G401.6 (cell line): ENCODE measurements at regions not wholly inside any gene's neighbourhood (a gene's known extent, or its start where the extent isn't known, plus 50 kb on each side); places are given as distances from the start of the nearest gene placed in this dataset.
"Not testable (repeated sequence)": the region's sequence is repeated elsewhere in the genome, so short reads cannot be mapped to it uniquely, and the experiment has no call there.

Source experiments
- FAIRE-seq: peaks from 2 replicates; lab custom pipeline; 2012; peaks lifted over from hg19 to GRCh38; lab: Jason Lieb, UNC

DNA sequence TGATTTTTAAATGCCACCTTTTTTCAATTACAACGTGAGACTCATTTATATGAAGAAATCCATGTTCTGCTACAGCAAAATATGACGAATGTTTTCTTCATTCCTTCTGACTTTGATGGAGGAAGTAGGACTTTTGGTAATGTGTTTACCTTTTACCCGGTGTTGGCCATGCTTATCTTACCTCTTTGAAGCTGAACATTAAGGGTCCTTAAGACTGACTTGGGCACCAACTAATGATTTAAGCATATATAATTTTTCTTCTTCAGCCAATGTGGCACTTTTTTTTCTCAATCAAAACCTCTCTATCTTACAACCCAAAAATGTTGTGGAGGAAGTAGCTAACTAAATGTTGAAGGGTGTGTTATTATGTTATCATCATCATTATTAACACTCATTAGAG lies 337.5 kb downstream of the EPHA7 start:
- FAIRE-seq: no peak

DNA sequence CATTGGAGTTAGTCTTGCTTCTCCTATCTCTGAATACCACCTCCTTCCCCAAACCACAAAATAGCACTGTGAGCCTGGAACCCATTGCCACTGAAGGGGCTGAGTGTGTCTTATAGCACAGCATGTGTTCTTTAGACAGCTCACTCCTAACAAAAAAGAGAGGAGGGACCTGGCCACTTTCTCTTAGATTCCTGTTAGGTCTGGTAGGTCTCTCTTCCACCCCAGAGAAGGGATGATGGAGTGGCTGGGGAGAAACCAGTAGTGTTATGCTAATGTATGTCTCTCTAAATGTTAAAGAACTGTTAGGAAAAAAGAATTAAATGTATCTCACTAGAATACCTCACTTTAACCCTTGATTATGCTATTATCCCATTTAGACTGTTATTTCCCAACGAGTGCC lies 340.3 kb downstream of the EPHA7 start:
- FAIRE-seq: no peak

DNA sequence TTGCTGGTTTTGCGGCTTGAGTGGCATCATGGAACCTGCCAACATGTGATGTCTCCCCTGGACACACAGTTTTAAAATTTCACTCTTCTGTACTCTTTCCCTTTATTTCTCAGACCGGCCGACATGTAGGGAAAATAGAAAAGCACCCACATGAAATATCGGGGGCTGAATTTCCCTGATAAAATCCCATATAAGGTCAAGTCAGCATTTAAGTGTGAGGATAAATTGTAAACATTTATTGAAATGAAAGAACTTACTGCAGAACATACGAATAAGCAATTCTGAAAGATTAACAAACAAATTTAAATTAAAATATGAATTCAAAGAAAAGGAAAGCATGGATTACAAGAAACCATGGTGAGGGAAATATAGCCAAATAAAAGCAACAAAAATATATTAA lies 345.5 kb downstream of the EPHA7 start:
- FAIRE-seq: no peak

DNA sequence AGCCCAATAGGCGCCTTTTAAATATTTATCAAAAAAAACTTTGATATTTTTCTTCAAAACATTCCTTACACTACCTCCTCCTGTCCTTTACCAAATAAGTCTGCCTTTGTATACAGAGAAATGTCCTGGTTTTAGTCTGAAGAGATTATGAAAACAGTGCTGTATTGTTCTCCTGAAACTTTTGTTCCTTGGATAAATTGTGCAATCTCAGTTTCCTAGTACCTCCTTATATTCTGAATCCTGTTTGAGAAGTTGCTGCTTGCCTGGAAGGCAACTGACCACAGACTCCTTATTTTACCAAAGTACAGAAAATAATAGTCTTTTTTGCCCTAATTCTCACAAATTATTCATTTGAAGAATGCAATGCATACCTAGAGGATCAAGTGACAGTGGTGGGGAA lies 349.5 kb downstream of the EPHA7 start:
- no peak for FAIRE-seq

DNA sequence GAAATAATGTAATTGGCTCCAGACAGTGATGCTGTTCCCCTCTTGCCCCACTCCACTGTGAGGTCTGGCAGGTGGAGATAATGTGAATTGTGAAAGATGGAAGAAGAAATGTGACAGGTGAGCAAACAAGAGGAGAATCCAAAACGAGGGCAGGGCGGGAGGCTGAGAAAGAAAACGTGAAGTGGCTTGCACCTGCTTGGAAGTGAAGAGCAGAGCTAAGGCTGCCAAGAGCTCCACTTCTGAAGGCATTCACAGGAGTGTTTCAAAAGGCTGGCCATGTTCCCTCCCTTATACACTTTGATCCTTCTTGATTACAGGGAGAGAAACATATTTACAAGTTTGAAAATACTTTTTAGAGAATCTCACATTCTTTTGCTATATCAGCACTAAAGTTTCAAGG lies 359.4 kb downstream of the EPHA7 start:
- FAIRE-seq: no peak

- no peak for FAIRE-seq
These were observed 361.8 kb downstream of the EPHA7 start for GRCh38 chr6:93057584-93057983.

DNA sequence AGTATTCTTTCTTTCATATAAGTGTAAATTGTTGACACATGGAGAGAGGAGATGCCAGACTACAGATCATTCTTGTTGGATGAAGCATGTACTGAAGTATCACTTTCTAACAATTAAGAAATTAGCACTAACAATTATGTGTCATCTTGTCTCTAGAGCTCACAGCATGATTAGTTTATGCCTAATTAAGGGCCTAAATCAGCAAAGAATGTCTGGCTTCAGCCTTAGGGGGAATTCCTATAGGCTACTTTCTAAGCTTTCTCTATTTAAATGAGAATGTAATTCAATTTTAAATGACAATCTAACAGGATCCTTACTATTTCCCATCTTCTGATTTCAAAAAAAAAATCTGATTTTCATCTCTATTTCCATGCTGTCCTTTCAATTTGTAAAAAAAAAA lies 371.0 kb downstream of the EPHA7 start:
- FAIRE-seq: no peak

DNA sequence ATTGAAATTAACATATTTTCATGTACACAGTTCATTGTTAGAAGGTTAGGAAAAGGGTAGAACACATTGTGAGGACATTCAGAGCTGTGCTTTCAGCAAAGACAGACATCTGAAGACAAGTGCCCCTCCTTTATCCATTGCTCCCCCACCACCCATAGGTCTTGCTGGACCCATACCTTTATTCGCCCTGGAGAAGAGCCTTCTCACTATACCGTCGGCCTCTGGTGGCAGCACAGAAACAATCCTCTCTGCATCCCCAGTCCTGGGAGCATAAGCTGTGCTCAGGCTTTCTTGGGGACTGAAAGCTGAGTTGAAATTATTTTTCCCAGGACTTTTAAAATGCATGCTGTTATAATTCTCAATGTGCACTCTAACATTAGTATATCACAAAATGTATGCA lies 372.3 kb downstream of the EPHA7 start:
- no peak for FAIRE-seq

DNA sequence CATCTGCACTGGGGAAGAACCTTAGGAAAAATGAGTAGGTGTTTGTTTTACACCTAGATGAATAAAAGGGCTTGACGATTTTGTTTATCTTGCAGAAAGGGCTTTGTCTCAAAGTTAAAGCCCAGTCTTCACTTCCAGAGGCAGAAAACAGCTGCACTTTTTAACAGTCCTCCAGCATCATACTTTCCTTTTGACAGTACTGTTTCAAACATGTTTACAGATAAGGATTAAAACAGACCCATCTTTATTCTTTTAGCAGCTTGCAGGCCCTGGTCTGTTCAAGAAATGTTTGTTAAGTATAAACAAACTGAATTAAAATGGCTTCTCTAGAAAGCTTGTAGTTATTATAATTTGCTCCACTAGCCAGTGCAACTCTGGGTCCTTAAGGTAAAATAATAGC lies 374.2 kb downstream of the EPHA7 start:
- no peak for FAIRE-seq

GRCh38 chr6:93040375-93040774 lies 379.0 kb downstream of the EPHA7 start:
- FAIRE-seq: no peak

DNA sequence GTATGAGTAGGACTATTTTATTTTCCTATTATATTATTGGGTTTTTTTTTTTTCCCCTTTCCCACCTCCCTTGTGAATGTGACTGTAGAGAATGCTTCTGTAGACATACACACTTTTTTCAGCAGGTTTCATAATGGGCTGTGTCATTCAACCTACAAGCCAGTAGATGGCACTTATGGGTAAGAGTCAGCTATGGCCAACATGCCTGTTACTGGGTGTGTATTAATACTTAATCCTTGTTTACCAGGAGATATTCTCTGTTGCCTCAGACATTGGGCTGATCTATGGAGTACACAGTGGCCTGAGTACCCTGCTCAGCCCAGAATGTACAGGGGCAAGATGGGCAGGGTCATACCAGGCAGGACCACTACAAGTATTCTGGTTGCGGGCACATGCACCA lies 382.5 kb downstream of the EPHA7 start:
- no peak for FAIRE-seq

DNA sequence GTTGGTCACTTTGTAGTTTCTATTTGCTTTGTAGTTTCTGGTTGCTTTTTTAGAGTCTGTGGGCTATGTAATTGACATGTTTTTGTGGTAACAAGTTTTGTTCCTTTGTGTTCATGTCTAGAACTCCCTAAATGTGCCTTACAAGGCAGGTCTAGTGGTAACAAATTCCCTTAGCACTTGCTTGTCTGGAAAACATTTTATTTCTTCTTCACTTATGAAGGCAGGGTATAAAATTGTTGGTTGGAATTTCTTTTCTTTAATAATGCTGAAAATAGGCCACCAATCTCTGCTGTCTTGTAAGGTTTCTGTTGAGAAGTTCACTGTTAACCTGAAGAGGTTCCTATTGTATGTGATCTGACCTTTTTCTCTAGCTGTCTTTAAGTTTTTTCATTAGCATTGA lies 383.6 kb downstream of the EPHA7 start:
- no peak for FAIRE-seq

- FAIRE-seq: no peak
These were observed 398.0 kb downstream of the EPHA7 start for GRCh38 chr6:93021235-93021915.

- FAIRE-seq: no peak
These were observed 401.7 kb downstream of the EPHA7 start for GRCh38 chr6:93017626-93018025.

- FAIRE-seq: no peak
These were observed 402.1 kb downstream of the EPHA7 start for GRCh38 chr6:93017213-93017612.

- no peak for FAIRE-seq
These were observed 406.3 kb downstream of the EPHA7 start for GRCh38 chr6:93013054-93013453.

DNA sequence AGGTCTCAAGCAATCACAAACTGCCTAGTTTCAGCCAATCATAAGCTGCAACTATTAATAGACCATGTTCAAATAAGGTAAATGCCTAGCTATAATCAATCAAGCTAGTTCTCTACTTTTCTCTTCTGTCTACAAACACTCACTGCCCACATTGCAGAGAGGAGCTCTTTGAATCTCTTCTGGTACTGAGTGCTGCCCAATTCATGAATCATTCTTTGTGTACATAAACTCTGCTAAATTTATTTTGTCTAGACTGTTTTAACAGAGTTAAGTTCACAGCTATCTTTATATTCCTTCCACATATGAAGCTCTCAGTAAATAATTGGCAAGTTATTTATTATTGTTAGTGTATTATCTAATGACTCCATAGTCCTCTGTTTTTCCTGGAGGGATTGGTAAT lies 411.0 kb downstream of the EPHA7 start:
- FAIRE-seq: no peak

- FAIRE-seq: no peak
These were observed 429.7 kb downstream of the EPHA7 start for GRCh38 chr6:92989656-92990055.

DNA sequence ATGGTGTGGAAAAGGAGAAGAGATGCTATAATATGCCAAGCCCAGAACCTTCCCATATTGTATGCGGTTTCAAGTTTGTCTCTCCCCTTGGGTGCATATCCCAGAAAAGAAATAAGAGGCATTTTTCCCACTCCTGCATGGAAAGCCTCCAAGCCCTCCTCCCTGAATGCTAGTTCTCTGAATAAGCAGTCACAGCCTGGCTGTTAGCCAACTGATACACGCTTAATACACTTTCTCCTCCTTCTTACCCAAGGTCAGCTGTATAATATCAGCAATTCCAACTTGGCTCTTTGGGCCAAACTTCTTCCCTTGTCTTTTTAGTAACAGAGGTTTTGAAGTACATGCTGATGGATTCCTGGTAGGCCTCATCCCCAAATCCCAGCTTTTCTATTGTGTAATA lies 440.1 kb downstream of the EPHA7 start:
- FAIRE-seq: no peak

DNA sequence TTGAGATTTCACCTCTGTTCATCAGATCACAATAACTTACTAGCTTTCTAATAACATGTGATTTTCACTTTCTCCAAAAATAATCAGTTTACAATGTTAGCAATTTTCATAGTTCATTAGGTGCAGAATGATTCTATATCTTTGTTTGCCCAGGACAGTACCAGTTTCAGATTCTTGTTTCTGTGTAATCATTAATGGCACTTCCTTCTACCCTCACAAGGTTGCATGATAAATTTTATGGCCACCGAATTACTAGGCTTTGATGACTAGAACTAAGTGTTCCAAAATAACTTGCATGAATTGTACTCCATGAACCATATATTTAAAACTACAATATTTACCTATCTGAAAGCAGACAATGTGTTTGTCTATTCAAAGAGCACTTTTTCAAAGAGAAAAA lies 442.3 kb downstream of the EPHA7 start:
- FAIRE-seq: no peak

DNA sequence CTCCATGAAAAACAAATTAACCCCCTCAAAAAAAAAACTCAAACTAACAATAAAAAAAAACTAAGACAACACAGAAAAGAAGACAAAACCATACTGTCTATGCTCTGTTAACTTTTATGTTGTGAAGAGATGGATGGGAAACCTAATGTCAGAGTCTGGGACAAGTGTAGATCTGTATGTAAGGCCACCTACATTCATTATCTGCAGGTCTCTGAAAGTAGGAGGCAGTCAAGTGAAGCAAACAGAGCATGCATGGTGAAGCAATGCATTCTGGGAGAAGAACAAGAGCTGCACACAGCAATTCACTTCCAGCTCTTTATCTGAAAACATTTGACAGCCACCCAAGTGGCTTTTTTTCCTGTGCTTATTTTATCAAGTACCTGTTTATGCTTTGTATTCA lies 452.0 kb downstream of the EPHA7 start:
- no peak for FAIRE-seq

- no peak for FAIRE-seq
These were observed 456.5 kb downstream of the EPHA7 start for GRCh38 chr6:92962846-92963245.

DNA sequence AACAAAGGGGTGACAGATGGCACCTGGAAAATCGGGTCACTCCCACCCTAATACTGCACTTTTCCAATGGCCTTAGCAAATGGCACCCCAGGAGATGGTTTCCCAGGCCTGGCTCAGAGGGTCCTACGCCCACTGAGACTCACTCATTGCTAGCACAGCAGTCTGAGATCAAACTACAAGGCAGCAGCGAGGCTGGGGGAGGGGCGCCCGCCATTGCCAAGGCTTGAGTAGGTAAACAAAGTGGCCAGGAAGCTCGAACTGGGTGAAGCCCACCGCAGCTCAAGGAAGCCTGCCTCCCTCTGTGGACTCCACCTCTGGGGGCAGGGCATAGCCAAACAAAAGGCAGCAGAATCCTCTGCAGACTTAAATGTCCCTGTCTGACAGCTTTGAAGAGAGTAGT lies 467.2 kb downstream of the EPHA7 start:
- FAIRE-seq: not testable (repeated sequence)

- no peak for FAIRE-seq
These were observed 473.6 kb downstream of the EPHA7 start for GRCh38 chr6:92945799-92946198.

- no peak for FAIRE-seq
These were observed 475.2 kb downstream of the EPHA7 start for GRCh38 chr6:92944132-92944531.
